ENCODE measurements at regions not wholly inside any gene's neighbourhood (a gene's known extent, or its start where the extent isn't known, plus 50 kb on each side); places are given as distances from the start of the nearest gene placed in this dataset.

- no peak for TF ChIP-seq TAF1 (IDR thresholded peaks at IDR 0.05; ENCODE audit: borderline replicate concordance, insufficient read depth, low read length)
- no peak for TF ChIP-seq POLR2AphosphoS5 (IDR thresholded peaks at IDR 0.05; ENCODE audit: low read depth, low read length)
- no peak for TF ChIP-seq SIN3A (IDR thresholded peaks at IDR 0.05; ENCODE audit: borderline replicate concordance, insufficient read depth, low read length)
These were observed 795.6 kb downstream of the TENT5A start for GRCh38 chr6:80956898-80957297.

Measured in PFSK-1 (cell line).